Right atrium auricular region (tissue), 2 donors: ENCODE measurements at regions not wholly inside any gene's neighbourhood (a gene's known extent, or its start where the extent isn't known, plus 50 kb on each side); places are given as distances from the start of the nearest gene placed in this dataset.
A peak's percentile ranks its signal among the peaks of the same experiment; 100 is the strongest.

ENCODE experiments used
- DNase-seq: peaks from one replicate; pipeline ENCODE4 v3.0.0-alpha.2; 2019; ENCODE audit warnings: low spot score
- H3K27ac ChIP-seq, 2 donors: fragments of 200-600 bp; sonication (generic); 1 replicate in 1 of 2; 2 replicates in 1 of 2; pipeline ENCODE4 v1.5.1; 2016 to 2019
- H3K27me3 ChIP-seq, 2 donors: fragments of 200-600 bp; sonication (generic); one replicate each; pipeline versions ENCODE4 v1.5.1 to v1.6.0; 2017 to 2019
- H3K36me3 ChIP-seq: fragments of 200-600 bp; sonication (generic); one replicate; pipeline ENCODE4 v1.5.1; 2016
- H3K4me1 ChIP-seq, 2 donors: fragments of 200-600 bp; sonication (generic); one replicate each; pipeline versions ENCODE4 v1.5.1 to v1.6.0; 2017 to 2019
- H3K4me3 ChIP-seq, 2 donors: fragments of 200-600 bp; sonication (generic); 1 replicate in 1 of 2; 2 replicates in 1 of 2; pipeline ENCODE4 v1.5.1; 2017 to 2019; ENCODE audit warnings: mild to moderate bottlenecking in 1 of 2, moderate library complexity in 1 of 2
- H3K9me3 ChIP-seq, 2 donors: fragments of 200-600 bp; sonication (generic); one replicate each; pipeline ENCODE4 v1.5.1; 2019
- TF ChIP-seq, protein P1 (sequence below), 2 donors: fragments of 200-600 bp; sonication (generic); IDR thresholded peaks; one replicate each; pipeline ENCODE4 v1.5.1; 2019; ENCODE audit warnings: antibody characterized with exemption in 2 of 2

DNA sequence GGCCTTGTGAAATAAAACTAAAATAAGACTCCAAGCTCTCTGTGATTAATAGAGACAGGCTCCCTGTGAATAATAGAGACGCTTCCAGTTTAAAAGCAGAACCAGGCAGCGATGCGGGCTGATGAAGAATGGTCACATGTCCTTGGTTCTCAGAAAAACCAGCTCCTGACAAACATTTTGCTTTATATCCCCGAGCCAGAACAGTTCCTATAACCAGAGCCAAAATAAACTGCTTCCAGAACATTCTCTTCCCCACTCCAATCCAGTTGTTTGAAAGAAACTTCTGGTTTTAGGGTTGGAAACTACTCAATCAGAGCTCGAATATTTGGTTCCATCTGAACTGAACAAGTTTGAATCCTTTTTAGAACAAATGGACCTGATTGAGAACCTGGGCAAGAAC lies 213.7 kb downstream of the TSN start:
- TF ChIP-seq, protein P1, sequence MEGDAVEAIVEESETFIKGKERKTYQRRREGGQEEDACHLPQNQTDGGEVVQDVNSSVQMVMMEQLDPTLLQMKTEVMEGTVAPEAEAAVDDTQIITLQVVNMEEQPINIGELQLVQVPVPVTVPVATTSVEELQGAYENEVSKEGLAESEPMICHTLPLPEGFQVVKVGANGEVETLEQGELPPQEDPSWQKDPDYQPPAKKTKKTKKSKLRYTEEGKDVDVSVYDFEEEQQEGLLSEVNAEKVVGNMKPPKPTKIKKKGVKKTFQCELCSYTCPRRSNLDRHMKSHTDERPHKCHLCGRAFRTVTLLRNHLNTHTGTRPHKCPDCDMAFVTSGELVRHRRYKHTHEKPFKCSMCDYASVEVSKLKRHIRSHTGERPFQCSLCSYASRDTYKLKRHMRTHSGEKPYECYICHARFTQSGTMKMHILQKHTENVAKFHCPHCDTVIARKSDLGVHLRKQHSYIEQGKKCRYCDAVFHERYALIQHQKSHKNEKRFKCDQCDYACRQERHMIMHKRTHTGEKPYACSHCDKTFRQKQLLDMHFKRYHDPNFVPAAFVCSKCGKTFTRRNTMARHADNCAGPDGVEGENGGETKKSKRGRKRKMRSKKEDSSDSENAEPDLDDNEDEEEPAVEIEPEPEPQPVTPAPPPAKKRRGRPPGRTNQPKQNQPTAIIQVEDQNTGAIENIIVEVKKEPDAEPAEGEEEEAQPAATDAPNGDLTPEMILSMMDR (IDR thresholded peaks at IDR 0.05), result no peak
- Histone ChIP-seq H3K4me1 (no peaks in the 10 kb centered on the region), H3K27me3 (no peaks in the 10 kb centered on the region), H3K4me3 (no peak overlapping the region), H3K36me3 (no peaks in the 10 kb centered on the region), H3K9me3 (no peaks in the 10 kb centered on the region), H3K27ac (peak overlapping the region; percentile 69 to 71)
- DNase-seq, result peak; percentile 71

DNA sequence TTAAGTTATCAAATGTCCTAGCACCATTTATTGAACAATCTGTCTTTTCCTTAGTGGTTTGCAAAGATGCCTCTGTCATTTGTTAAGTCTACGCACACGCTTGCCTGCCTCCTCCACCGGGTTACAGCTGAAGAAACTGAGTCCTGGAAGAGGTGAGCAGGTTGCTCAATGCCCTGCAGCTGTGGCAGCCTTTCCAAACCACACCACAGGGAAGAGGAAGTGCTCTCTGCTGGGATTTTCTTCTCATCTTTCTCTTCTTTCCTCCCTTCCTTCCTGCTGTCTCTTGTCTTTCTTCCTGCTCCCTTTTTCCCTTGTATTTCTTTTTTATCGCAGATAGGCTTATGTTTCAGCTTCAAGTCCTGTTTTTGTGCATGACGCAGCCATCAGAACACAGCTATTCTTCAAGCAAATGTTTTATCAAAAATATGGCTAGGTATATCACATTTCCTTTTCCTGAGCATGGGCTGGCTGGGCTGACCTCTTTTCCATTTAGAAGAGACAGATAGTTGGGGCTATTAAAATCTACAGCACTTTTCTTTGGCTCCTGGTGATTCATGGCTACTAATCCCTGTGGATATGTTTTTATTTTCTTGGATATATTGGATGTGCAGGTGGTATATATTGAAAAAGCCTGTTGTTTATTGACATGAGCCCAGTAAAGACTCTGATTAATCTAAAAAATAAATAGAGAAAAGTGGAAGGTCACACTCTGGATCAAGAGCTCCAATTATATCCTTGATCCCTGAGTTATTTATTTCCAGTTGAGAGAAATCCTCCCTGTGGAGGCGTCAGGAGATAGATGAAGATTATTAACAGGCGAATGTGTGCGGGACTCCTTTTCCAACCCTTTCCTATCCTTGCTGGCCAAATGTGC lies 214.6 kb downstream of the TSN start:
- peaks cover 0 to 4% of the 10 kb centered on the region in 2 donors for H3K4me1 ChIP-seq
- H3K4me3 ChIP-seq, result no peak overlapping the region
- H3K9me3 ChIP-seq, result no peaks in the 10 kb centered on the region
- H3K27ac ChIP-seq, result peak overlapping the region; percentile 69 to 71
- H3K27me3 ChIP-seq, result no peaks in the 10 kb centered on the region
- H3K36me3 ChIP-seq, result no peaks in the 10 kb centered on the region
- TF ChIP-seq, protein P1 (IDR thresholded peaks at IDR 0.05), result no peak
- DNase-seq, result no peak

DNA sequence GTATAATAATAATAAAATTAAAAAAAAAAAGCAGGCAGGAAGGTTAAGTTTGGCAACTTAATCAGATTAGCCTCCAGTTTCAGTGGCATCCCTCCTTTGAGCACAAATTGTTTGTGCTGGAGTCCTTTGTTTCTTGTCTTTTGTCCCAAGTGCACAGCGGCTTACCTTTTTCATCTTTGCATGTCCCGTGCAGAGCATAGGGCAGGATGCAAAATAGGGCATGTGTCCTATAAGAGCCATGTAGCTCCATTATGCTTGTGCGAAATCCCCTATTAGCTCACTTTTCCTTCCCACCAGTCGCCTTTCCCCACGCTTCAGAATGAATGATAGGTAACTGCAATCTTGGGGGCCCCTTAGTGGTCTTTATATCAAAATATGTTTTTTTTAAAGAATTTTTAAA lies 216.8 kb downstream of the TSN start:
- H3K4me1 ChIP-seq, result peaks cover 0 to 11% of the 10 kb centered on the region in 2 donors
- no peak overlapping the region for H3K27ac ChIP-seq
- H3K4me3 ChIP-seq, result no peak overlapping the region
- H3K27me3 ChIP-seq, result no peaks in the 10 kb centered on the region
- TF ChIP-seq, protein P1 (IDR thresholded peaks at IDR 0.05), result no peak
- no peak for DNase-seq
- no peaks in the 10 kb centered on the region for H3K36me3 ChIP-seq
- no peaks in the 10 kb centered on the region for H3K9me3 ChIP-seq

DNA sequence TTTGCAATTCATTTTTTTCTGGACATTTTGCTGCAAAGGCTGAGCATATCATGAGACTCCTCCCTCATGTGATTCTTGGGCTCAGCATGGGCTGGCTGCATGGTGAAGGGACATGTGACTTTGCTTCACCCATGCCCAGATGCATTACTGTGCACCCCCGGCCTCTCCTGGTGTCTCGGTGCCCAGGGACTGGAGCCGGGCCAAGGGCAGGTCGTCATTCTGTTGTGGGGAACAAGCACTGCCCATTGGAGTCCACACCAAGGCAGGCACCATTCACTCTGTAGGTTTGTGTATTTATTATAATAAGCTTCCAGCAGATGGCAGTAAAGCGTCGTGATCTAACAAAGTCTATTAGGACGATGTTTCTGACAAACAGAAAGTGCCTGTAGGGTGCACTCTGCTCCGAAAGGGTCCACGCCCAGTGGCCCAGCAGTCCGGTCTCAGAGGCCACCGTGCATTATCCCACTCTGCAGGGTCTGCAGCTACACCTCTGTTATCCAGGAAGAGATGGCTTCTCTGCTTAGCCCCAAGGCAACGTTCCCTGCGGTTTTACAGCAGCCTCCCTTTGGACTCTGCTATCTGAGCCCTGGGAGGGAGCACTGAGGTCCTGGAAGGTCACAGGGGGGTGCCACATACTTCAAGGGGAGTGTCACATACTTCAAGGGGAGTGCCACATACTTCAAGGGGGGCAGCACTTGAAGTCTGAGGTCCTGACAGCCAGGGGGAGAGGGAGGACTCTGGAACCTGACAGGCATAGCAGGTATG lies 219.6 kb downstream of the TSN start:
- TF ChIP-seq, protein P1 (IDR thresholded peaks at IDR 0.05), result peak; percentile 25 to 78
- no peak for DNase-seq
- peak overlapping the region in 1 of 2 donors; percentile 37 for H3K4me3 ChIP-seq
- no peaks in the 10 kb centered on the region for H3K36me3 ChIP-seq
- peaks cover 0 to 11% of the 10 kb centered on the region in 2 donors for H3K4me1 ChIP-seq
- H3K9me3 ChIP-seq, result no peaks in the 10 kb centered on the region
- H3K27ac ChIP-seq, result no peak overlapping the region
- no peaks in the 10 kb centered on the region for H3K27me3 ChIP-seq

DNA sequence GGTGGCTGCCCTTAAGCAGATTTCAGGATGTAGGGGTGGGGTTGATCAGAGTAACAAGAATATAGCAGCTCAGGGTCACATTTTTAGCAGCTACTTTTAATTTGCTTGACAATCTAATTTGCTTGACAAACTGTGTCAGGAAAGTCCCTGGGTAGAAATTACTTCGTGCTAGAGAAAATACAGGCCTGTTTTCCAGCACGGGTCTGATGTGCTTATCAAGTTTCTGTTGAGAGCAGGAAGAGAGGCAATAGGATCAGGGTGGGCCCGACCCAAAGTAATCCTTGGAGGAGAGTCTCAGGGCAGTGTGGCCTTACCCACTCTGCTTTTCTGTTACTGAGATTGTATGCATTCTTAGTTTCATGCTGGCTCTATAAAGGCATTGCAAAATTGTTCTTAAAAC lies 221.5 kb downstream of the TSN start:
- TF ChIP-seq, protein P1 (IDR thresholded peaks at IDR 0.05), result no peak
- Histone ChIP-seq H3K9me3 (no peaks in the 10 kb centered on the region), H3K4me3 (no peak overlapping the region), H3K27ac (no peak overlapping the region), H3K36me3 (no peaks in the 10 kb centered on the region), H3K27me3 (no peaks in the 10 kb centered on the region), H3K4me1 (peaks cover 0 to 11% of the 10 kb centered on the region in 2 donors)
- DNase-seq, result no peak
